ENCODE measurements at regions not wholly inside any gene's neighbourhood (a gene's known extent, or its start where the extent isn't known, plus 50 kb on each side); places are given as distances from the start of the nearest gene placed in this dataset.

DNA sequence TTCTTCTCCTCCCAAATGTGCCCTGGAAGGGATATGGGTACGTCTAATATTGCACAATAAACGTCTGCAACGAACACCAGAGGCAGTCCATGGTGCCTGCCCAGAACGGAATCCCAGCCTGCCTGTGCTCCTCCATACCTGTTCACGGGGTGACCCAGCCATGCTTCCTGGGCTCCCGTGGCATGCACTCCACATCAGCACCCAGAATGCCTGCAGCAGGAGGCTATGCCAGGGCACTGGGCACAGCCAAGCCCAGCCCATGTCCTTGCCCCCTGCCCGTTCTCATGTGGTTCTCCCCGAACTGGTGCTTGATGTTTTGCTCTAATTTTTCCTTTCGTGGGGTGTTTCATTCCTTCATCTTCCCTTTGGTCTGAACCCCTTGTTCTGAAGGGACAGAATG, 404.3 kb downstream of the BCL11B start:
- no peak overlapping the region for H3K27ac ChIP-seq
- TF ChIP-seq, protein P1, sequence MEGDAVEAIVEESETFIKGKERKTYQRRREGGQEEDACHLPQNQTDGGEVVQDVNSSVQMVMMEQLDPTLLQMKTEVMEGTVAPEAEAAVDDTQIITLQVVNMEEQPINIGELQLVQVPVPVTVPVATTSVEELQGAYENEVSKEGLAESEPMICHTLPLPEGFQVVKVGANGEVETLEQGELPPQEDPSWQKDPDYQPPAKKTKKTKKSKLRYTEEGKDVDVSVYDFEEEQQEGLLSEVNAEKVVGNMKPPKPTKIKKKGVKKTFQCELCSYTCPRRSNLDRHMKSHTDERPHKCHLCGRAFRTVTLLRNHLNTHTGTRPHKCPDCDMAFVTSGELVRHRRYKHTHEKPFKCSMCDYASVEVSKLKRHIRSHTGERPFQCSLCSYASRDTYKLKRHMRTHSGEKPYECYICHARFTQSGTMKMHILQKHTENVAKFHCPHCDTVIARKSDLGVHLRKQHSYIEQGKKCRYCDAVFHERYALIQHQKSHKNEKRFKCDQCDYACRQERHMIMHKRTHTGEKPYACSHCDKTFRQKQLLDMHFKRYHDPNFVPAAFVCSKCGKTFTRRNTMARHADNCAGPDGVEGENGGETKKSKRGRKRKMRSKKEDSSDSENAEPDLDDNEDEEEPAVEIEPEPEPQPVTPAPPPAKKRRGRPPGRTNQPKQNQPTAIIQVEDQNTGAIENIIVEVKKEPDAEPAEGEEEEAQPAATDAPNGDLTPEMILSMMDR (IDR thresholded peaks at IDR 0.05) = no peak
- TF ChIP-seq ZFX (IDR thresholded peaks at IDR 0.05; ENCODE audit: borderline replicate concordance) = no peak

DNA sequence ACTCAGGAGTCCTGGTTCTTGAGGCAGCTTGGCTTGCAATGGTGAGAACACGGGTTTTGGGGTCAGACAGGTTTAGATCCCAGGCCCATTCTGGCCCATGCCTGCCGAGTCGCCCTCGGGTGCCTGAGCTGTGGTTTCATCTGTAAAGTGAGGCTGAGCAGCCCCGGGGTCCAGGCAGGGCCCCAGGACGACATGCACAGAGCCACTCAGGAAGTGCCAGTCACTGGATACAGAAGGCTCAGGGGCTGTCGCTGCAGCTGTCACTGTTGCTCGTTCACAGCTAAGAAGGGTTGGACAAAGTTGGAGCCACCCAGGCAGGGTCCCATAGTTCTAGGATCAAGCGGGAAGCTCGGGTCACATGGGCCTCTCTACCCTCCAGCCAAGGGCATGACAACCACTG, 403.1 kb downstream of the BCL11B start:
- TF ChIP-seq, protein P1 (IDR thresholded peaks at IDR 0.05) = no peak
- TF ChIP-seq ZFX (IDR thresholded peaks at IDR 0.05; ENCODE audit: borderline replicate concordance) = no peak
- no peak overlapping the region for H3K27ac ChIP-seq

DNA sequence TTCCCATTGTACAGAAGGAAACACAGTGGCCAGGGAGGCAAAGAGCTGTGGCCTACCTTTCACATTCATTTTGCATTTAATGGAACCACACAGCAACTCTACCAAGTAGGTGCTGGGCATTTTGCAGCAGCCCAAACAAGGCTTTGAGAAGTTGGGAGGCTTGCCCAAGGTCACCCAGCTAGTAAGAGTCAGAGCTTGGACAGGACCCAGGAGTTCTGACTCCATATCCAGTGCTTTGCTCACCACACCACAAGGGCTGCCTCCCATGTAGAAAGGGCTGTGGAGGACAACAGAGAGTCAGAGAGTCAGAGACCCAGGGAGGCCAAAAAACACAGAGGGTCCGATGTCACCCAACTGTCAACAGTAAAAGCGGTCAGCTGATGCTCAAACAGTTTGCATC, 400.2 kb downstream of the BCL11B start:
- no peak overlapping the region for H3K27ac ChIP-seq
- TF ChIP-seq ZFX (IDR thresholded peaks at IDR 0.05; ENCODE audit: borderline replicate concordance) = no peak
- TF ChIP-seq, protein P1 (IDR thresholded peaks at IDR 0.05) = no peak

DNA sequence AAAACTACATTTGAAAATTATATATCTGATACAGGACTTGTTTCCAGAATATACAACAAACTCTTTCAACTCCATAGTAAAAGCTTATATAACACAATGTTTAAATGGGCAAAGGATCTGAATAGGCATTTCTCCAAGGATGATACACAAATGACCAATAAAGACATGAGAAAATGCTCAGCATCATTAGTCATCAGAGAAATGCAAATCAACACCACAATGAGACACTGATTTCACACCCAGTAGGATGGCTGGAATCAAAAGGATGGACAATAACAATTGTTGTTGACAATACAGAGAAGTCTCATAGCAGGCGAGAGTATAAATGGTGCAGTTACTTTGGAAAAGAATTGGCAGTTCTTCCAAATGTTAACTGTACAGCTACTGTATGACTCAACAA, 394.9 kb downstream of the BCL11B start:
- TF ChIP-seq, protein P1 (IDR thresholded peaks at IDR 0.05) = no peak
- no peak for TF ChIP-seq ZFX (IDR thresholded peaks at IDR 0.05; ENCODE audit: borderline replicate concordance)
- H3K27ac ChIP-seq = no peak overlapping the region

DNA sequence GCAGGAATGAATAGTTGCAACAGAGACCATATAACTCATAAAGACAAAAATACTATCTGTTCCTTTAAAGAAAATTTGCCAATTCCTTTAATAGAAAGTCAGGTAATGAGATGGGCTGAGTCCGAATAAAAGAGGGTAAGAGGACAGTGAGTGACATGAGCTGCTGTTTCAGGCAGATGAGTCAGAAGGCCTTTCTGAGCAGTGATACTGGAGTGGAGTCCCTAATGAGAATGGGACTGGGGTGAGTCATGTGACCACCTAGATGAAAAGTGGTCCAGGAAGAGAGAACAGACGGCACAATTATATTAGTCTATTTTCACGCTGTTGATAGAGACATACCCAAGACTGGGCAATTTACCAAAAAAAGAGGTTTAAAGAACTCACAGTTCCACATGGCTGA, 393.7 kb downstream of the BCL11B start:
- no peak overlapping the region for H3K27ac ChIP-seq
- no peak for TF ChIP-seq ZFX (IDR thresholded peaks at IDR 0.05; ENCODE audit: borderline replicate concordance)
- TF ChIP-seq, protein P1 (IDR thresholded peaks at IDR 0.05) = no peak

DNA sequence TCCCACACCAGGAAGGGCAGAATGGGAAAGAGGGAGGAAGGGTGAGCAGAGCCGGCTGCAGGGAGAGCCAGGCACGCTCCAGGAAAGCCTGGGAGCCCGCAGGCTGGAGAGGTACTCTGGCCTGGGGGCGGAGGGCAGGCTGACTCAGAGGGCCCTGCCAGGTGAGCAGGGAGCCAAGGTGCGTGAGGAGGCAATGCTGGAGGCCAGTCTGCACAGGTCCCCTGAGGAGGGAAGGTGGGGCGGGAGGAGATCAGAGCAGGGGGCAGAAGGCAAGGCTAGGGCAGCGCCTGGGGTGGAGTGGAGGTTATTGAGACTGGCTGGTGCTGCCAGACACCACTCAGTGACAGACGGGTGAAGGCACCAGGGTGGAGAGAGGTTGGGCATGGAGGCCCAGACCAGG, 385.0 kb downstream of the BCL11B start:
- no peak for TF ChIP-seq ZFX (IDR thresholded peaks at IDR 0.05; ENCODE audit: borderline replicate concordance)
- TF ChIP-seq, protein P1 (IDR thresholded peaks at IDR 0.05) = no peak
- H3K27ac ChIP-seq = no peak overlapping the region

DNA sequence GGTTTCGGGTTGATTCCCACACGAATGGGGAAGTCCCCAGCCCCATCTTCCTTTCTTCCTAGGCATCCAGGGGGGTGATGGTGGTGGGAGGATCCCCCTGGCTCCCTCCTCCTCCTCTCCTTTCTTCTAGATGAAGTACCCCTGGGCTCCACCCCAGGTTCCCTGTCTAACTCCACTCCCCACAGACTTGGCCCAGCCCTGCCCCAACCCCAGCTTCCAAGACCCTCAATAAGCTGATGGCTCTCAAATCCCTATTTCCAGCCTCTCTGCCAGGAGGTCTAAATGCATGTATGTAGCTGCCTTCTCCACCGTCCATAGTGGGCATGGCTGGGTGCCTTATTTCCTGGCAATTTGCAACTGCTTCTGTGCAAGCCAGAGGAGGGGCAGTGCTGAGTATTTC, 383.7 kb downstream of the BCL11B start:
- TF ChIP-seq, protein P1 (IDR thresholded peaks at IDR 0.05) = no peak
- TF ChIP-seq ZFX (IDR thresholded peaks at IDR 0.05; ENCODE audit: borderline replicate concordance) = no peak
- no peak overlapping the region for H3K27ac ChIP-seq
